Loucy (cell line): ENCODE measurements at regions not wholly inside any gene's neighbourhood (a gene's known extent, or its start where the extent isn't known, plus 50 kb on each side); places are given as distances from the start of the nearest gene placed in this dataset.
A peak's percentile ranks its signal among the peaks of the same experiment; 100 is the strongest.

ENCODE experiments used
- H2AFZ ChIP-seq: fragments of 200-600 bp; sonication (generic); 2 replicates; pipeline ENCODE4 v1.6.0; 2016; ENCODE audit warnings: antibody characterized with exemption, mild to moderate bottlenecking, low read length, moderate library complexity
- H3F3A ChIP-seq: fragments of 200-600 bp; 2 replicates; pipeline ENCODE4 v1.6.0; 2016; ENCODE audit warnings: antibody characterized with exemption, low read depth, mild to moderate bottlenecking
- H3K27me3 ChIP-seq: fragments of 200-600 bp; sonication (generic); 2 replicates; pipeline ENCODE4 v1.6.1; 2014; ENCODE audit warnings: low read length, mild to moderate bottlenecking; ENCODE audit not compliant: insufficient read depth, poor library complexity, severe bottlenecking
- H3K36me3 ChIP-seq: fragments of 200-600 bp; sonication (generic); 2 replicates; pipeline ENCODE4 v1.6.1; 2016; ENCODE audit warnings: low read length; ENCODE audit not compliant: insufficient read depth
- H3K4me1 ChIP-seq: fragments of 200-600 bp; sonication (generic); 2 replicates; pipeline ENCODE4 v1.5.1; 2014; ENCODE audit warnings: low read length, mild to moderate bottlenecking; ENCODE audit not compliant: insufficient read depth, poor library complexity, severe bottlenecking
- H3K4me2 ChIP-seq: fragments of 200-600 bp; sonication (generic); 2 replicates; pipeline ENCODE4 v1.6.0; 2014; ENCODE audit warnings: antibody characterized with exemption, low read length, low read depth, mild to moderate bottlenecking; ENCODE audit not compliant: poor library complexity, severe bottlenecking
- H3K4me3 ChIP-seq: fragments of 200-600 bp; sonication (generic); 2 replicates; pipeline ENCODE4 v1.5.1; 2014; ENCODE audit warnings: low read length, mild to moderate bottlenecking, mixed read lengths; ENCODE audit not compliant: poor library complexity, severe bottlenecking
- H3K79me2 ChIP-seq: fragments of 200-600 bp; sonication (generic); 2 replicates; pipeline ENCODE4 v1.6.1; 2014; ENCODE audit warnings: low read length; ENCODE audit not compliant: insufficient read depth
- H3K9ac ChIP-seq: fragments of 200-600 bp; sonication (generic); 2 replicates; pipeline ENCODE4 v1.6.0; 2014; ENCODE audit warnings: mild to moderate bottlenecking, low read depth, low read length, moderate library complexity; ENCODE audit not compliant: poor library complexity, severe bottlenecking
- H3K9me2 ChIP-seq: fragments of 200-600 bp; sonication (generic); replicated peaks from 2 replicates; pipeline ENCODE4 v1.6.1; 2016; ENCODE audit warnings: low read depth, low read length, mixed read lengths
- H3K9me3 ChIP-seq: fragments of 200-600 bp; sonication (generic); 2 replicates; pipeline ENCODE4 v1.6.1; 2014; ENCODE audit warnings: mild to moderate bottlenecking, antibody characterized with exemption, low read length, low read depth; ENCODE audit not compliant: insufficient read depth
- H4K20me1 ChIP-seq: fragments of 200-600 bp; sonication (generic); 2 replicates; pipeline ENCODE4 v1.6.0; 2014; ENCODE audit warnings: antibody characterized with exemption, low read length, mild to moderate bottlenecking; ENCODE audit not compliant: insufficient read depth, poor library complexity, severe bottlenecking
- EZH2phosphoT487 ChIP-seq: fragments of 200-600 bp; IDR thresholded peaks from 2 replicates; pipeline ENCODE4 v1.6.1; 2018; ENCODE audit warnings: antibody characterized with exemption, mild to moderate bottlenecking, moderate library complexity, borderline replicate concordance
- TF ChIP-seq, protein P1 (sequence below): fragments of 200-600 bp; sonication (generic); conservative IDR thresholded peaks from 2 replicates; pipeline ENCODE4 v1.5.1; 2014; ENCODE audit warnings: mild to moderate bottlenecking, antibody characterized with exemption, low read length

GRCh38 chr11:47911149-47911548 lies 63.0 kb upstream of the NUP160 start:
- Histone ChIP-seq H3K9ac (no peak overlapping the region), H3F3A (0 out of 2 replicates have a peak, but pooled peaks cover 2% of the 10 kb centered on the region), H3K79me2 (no peaks in the 10 kb centered on the region), H3K4me2 (no peak overlapping the region), H2AFZ (peak overlapping the region; percentile 53; the same call in 1 of the 2 replicates), H3K9me2 (no peaks in the 10 kb centered on the region), H4K20me1 (no peaks in the 10 kb centered on the region), H3K9me3 (no peaks in the 10 kb centered on the region), H3K4me3 (no peak overlapping the region), H3K36me3 (no peaks in the 10 kb centered on the region), H3K27me3 (no peaks in the 10 kb centered on the region), H3K4me1 (peaks cover 48% of the 10 kb centered on the region)
- TF ChIP-seq, protein P1, sequence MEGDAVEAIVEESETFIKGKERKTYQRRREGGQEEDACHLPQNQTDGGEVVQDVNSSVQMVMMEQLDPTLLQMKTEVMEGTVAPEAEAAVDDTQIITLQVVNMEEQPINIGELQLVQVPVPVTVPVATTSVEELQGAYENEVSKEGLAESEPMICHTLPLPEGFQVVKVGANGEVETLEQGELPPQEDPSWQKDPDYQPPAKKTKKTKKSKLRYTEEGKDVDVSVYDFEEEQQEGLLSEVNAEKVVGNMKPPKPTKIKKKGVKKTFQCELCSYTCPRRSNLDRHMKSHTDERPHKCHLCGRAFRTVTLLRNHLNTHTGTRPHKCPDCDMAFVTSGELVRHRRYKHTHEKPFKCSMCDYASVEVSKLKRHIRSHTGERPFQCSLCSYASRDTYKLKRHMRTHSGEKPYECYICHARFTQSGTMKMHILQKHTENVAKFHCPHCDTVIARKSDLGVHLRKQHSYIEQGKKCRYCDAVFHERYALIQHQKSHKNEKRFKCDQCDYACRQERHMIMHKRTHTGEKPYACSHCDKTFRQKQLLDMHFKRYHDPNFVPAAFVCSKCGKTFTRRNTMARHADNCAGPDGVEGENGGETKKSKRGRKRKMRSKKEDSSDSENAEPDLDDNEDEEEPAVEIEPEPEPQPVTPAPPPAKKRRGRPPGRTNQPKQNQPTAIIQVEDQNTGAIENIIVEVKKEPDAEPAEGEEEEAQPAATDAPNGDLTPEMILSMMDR = no peak
- TF ChIP-seq EZH2phosphoT487 = no peak

DNA sequence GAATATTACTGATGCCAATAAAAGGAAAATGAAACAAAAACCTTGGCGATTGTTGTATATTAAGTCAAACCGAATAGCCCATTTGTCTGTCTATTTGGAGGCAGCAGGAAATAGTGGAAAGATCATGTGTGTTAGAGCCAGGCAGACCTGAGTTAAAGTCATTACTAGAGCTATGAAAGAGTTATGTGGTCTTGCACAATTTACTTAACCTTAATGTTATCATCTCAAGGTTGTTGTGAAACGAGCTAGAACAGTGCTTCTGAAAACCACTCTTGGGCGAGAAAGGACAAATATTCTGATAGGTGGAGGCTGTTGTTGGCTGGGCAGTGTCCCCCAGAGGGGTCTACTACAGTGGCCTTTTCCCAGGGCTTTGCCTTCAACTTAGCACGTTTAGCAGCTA lies 60.0 kb upstream of the NUP160 start:
- H4K20me1 ChIP-seq = no peaks in the 10 kb centered on the region
- H3F3A ChIP-seq = no peaks in the 10 kb centered on the region
- H3K4me1 ChIP-seq = peaks cover 31% of the 10 kb centered on the region
- H3K4me2 ChIP-seq = peak overlapping the region; percentile 21
- TF ChIP-seq, protein P1 = no peak
- no peak for TF ChIP-seq EZH2phosphoT487
- H3K9ac ChIP-seq = no peak overlapping the region
- no peak overlapping the region for H2AFZ ChIP-seq
- no peaks in the 10 kb centered on the region for H3K9me3 ChIP-seq
- H3K36me3 ChIP-seq = no peaks in the 10 kb centered on the region
- H3K79me2 ChIP-seq = no peaks in the 10 kb centered on the region
- H3K9me2 ChIP-seq = no peaks in the 10 kb centered on the region
- H3K27me3 ChIP-seq = no peaks in the 10 kb centered on the region
- H3K4me3 ChIP-seq = no peak overlapping the region

- Histone ChIP-seq H3K79me2 (no peaks in the 10 kb centered on the region), H4K20me1 (no peaks in the 10 kb centered on the region), H3K4me3 (no peak overlapping the region), H3K27me3 (no peaks in the 10 kb centered on the region), H3K9me3 (no peaks in the 10 kb centered on the region), H2AFZ (no peak overlapping the region), H3K36me3 (no peaks in the 10 kb centered on the region), H3K9ac (no peak overlapping the region), H3K4me1 (peaks cover 31% of the 10 kb centered on the region), H3K9me2 (no peaks in the 10 kb centered on the region), H3F3A (no peaks in the 10 kb centered on the region), H3K4me2 (no peak overlapping the region)
- TF ChIP-seq EZH2phosphoT487 = no peak
- TF ChIP-seq, protein P1 = no peak
These were observed 59.3 kb upstream of the NUP160 start for GRCh38 chr11:47907499-47907898.
